IMR-90 (cell line): ENCODE measurements at regions not wholly inside any gene's neighbourhood (a gene's known extent, or its start where the extent isn't known, plus 50 kb on each side); places are given as distances from the start of the nearest gene placed in this dataset.

ENCODE experiments used
- ATAC-seq: fragments of 200-7000 bp; cut with Tn5 transposase; 2 replicates; pipeline ENCODE4 v1.9.1; 2020; ENCODE audit warnings: low read depth, mild to moderate bottlenecking, moderate library complexity
- BruUV-seq: library from RNA; stranded (reverse); fragments of 400-500 nt; replicated peaks from 2 replicates; lab custom pipeline; 2021; lab: Mats Ljungman, UMichigan
- CTCF ChIA-PET: fragments of 300-600 bp; formaldehyde crosslinking; extraction: SDS; loops from one replicate; lab custom pipeline; 2021; ENCODE audit warnings: antibody characterized with exemption; lab: Yijun Ruan, JAX
- POLR2A ChIA-PET: fragments of 300-600 bp; sonication (Branson Sonifier 250); formaldehyde crosslinking; loops from one replicate; lab custom pipeline; 2022; ENCODE audit warnings: antibody characterized with exemption; ENCODE audit not compliant: unreplicated experiment; lab: Charles Lee
- DNase-seq: peaks from one replicate; pipeline ENCODE4 v3.0.0; 2013
- H2AFZ ChIP-seq: replicated peaks from 2 replicates; pipeline ENCODE3; 2013; ENCODE audit warnings: low read length, mild to moderate bottlenecking; ENCODE audit not compliant: poor library complexity
- H2AK5ac ChIP-seq: 2 replicates; pipeline ENCODE4 v1.6.1; 2013; ENCODE audit warnings: low read depth, low read length, inconsistent platforms
- H2AK9ac ChIP-seq: replicated peaks from 2 replicates; pipeline ENCODE3; 2013; ENCODE audit warnings: mild to moderate bottlenecking, low read depth, low read length, moderate library complexity; ENCODE audit not compliant: poor library complexity
- H2BK120ac ChIP-seq: 2 replicates; pipeline ENCODE4 v1.6.1; 2013; ENCODE audit warnings: low read depth, low read length, inconsistent platforms
- H2BK15ac ChIP-seq: 3 replicates; pipeline ENCODE4 v1.6.1; 2013; ENCODE audit warnings: low read depth, low read length, inconsistent platforms
- H2BK20ac ChIP-seq: 2 replicates; pipeline ENCODE4 v1.6.1; 2013; ENCODE audit warnings: low read depth, mild to moderate bottlenecking, inconsistent platforms, low read length, moderate library complexity
- H2BK5ac ChIP-seq: 2 replicates; pipeline ENCODE4 v1.6.1; 2013; ENCODE audit warnings: mild to moderate bottlenecking, low read depth, low read length, inconsistent platforms; ENCODE audit not compliant: poor library complexity, severe bottlenecking
- H3K14ac ChIP-seq: replicated peaks from 2 replicates; pipeline ENCODE4 v1.6.1; 2013; ENCODE audit warnings: low read depth, low read length, inconsistent platforms
- H3K18ac ChIP-seq: 2 replicates; pipeline ENCODE4 v1.6.1; 2013; ENCODE audit warnings: low read depth, low read length, control low read depth
- H3K23ac ChIP-seq: 2 replicates; pipeline ENCODE4 v1.6.1; 2013; ENCODE audit warnings: low read depth, low read length, inconsistent platforms
- H3K27ac ChIP-seq: 2 replicates; pipeline ENCODE4 v1.5.1; 2013; ENCODE audit warnings: mild to moderate bottlenecking, control low read depth, low read length; ENCODE audit not compliant: insufficient read depth
- H3K27me3 ChIP-seq: 2 replicates; pipeline ENCODE4 v1.6.1; 2013; ENCODE audit warnings: low read length; ENCODE audit not compliant: control insufficient read depth, insufficient read depth
- H3K36me3 ChIP-seq: 2 replicates; pipeline ENCODE4 v1.6.1; 2013; ENCODE audit warnings: low read length, mixed read lengths; ENCODE audit not compliant: control insufficient read depth, insufficient read depth
- H3K4ac ChIP-seq: 2 replicates; pipeline ENCODE4 v1.6.1; 2013; ENCODE audit warnings: low read depth, low read length, inconsistent platforms
- H3K4me1 ChIP-seq: 2 replicates; pipeline ENCODE4 v1.6.1; 2013; ENCODE audit warnings: low read length, mixed read lengths; ENCODE audit not compliant: control insufficient read depth, insufficient read depth
- H3K4me2 ChIP-seq: 2 replicates; pipeline ENCODE4 v1.6.1; 2013; ENCODE audit warnings: low read depth, mild to moderate bottlenecking, control low read depth, low read length, moderate library complexity
- H3K4me3 ChIP-seq: 2 replicates; pipeline ENCODE4 v1.5.1; 2013; ENCODE audit warnings: low read depth, mild to moderate bottlenecking, control low read depth, low read length, moderate library complexity; ENCODE audit not compliant: insufficient read depth
- H3K56ac ChIP-seq: 2 replicates; pipeline ENCODE4 v1.6.1; 2013; ENCODE audit warnings: low read length, inconsistent platforms; ENCODE audit not compliant: insufficient read depth; ENCODE audit errors: extremely low read depth
- H3K79me1 ChIP-seq, 2 experiments: 2 replicates each; pipeline ENCODE4 v1.6.1; 2013; ENCODE audit warnings: low read length in 2 of 2, inconsistent platforms in 1 of 2, low read depth in 1 of 2
- H3K9ac ChIP-seq: 2 replicates; pipeline ENCODE4 v1.6.1; 2013; ENCODE audit warnings: low read depth, low read length, control low read depth
- H3K9me1 ChIP-seq: 2 replicates; pipeline ENCODE4 v1.6.1; 2013; ENCODE audit warnings: low read length, inconsistent platforms; ENCODE audit not compliant: insufficient read depth
- H3K9me3 ChIP-seq: 2 replicates; pipeline ENCODE4 v1.6.1; 2013; ENCODE audit warnings: low read length; ENCODE audit not compliant: control insufficient read depth, insufficient read depth
- H4K20me1 ChIP-seq: 2 replicates; pipeline ENCODE4 v1.6.1; 2013; ENCODE audit warnings: low read length, inconsistent platforms; ENCODE audit not compliant: insufficient read depth
- H4K5ac ChIP-seq: 2 replicates; pipeline ENCODE4 v1.6.1; 2013; ENCODE audit warnings: mild to moderate bottlenecking, low read depth, low read length, control low read depth
- H4K8ac ChIP-seq, 2 experiments: 2 replicates each; pipeline ENCODE4 v1.6.1; 2013; ENCODE audit warnings: low read depth in 2 of 2, low read length in 2 of 2, control low read depth in 1 of 2, inconsistent platforms in 1 of 2
- H4K91ac ChIP-seq: 2 replicates; pipeline ENCODE4 v1.6.1; 2013; ENCODE audit warnings: low read depth, low read length, inconsistent platforms; ENCODE audit not compliant: insufficient read depth
- BHLHE40 ChIP-seq: fragments of 150-350 bp; IDR thresholded peaks from 2 replicates; pipeline ENCODE4 v1.6.1; 2016; ENCODE audit warnings: mild to moderate bottlenecking, low read depth, low read length
- CEBPB ChIP-seq: IDR thresholded peaks from 2 replicates; pipeline ENCODE4 v1.6.1; 2012; ENCODE audit warnings: low read depth, low read length, improper control_type of control experiment
- FOS ChIP-seq: fragments of 150-350 bp; IDR thresholded peaks from 2 replicates; pipeline ENCODE4 v1.6.1; 2016; ENCODE audit warnings: low read depth, low read length
- MAFK ChIP-seq: IDR thresholded peaks from 2 replicates; pipeline ENCODE4 v1.6.1; 2012; ENCODE audit warnings: low read depth, low read length, improper control_type of control experiment
- MAZ ChIP-seq: IDR thresholded peaks from 2 replicates; pipeline ENCODE4 v1.6.1; 2012; ENCODE audit warnings: low read depth, mild to moderate bottlenecking, low read length, improper control_type of control experiment, moderate library complexity, borderline replicate concordance
- MXI1 ChIP-seq: IDR thresholded peaks from 2 replicates; pipeline ENCODE4 v1.6.1; 2012; ENCODE audit warnings: low read depth, mild to moderate bottlenecking, low read length, moderate library complexity, borderline replicate concordance
- NFE2L2 ChIP-seq: fragments of 150-350 bp; IDR thresholded peaks from 2 replicates; pipeline ENCODE4 v1.6.1; 2016; ENCODE audit warnings: low read depth, mild to moderate bottlenecking, low read length
- POLR2A ChIP-seq: IDR thresholded peaks from 2 replicates; pipeline ENCODE4 v1.6.1; 2012; ENCODE audit warnings: mild to moderate bottlenecking, low read depth, low read length
- RAD21 ChIP-seq: IDR thresholded peaks from 2 replicates; pipeline ENCODE4 v1.6.1; 2012; ENCODE audit warnings: low read length, improper control_type of control experiment
- RFX5 ChIP-seq: IDR thresholded peaks from 2 replicates; pipeline ENCODE4 v1.8.0; 2012; ENCODE audit warnings: low read depth, mild to moderate bottlenecking, low read length, moderate library complexity
- SMC3 ChIP-seq: fragments of 150-350 bp; IDR thresholded peaks from 2 replicates; pipeline ENCODE4 v1.6.1; 2016; ENCODE audit warnings: low read depth, mild to moderate bottlenecking, antibody characterized with exemption, low read length, moderate library complexity
- WGBS, 2 experiments: methylation state at CpG; one replicate each; pipeline versions ENCODE4 v1.1.5 to v1.1.7; 2013; ENCODE audit warnings: missing lambda C conversion rate in 2 of 2; ENCODE audit not compliant: insufficient read length in 1 of 2; ENCODE audit errors: extremely low coverage in 2 of 2; 5-methylcytosine and 5-hydroxymethylcytosine counted together
- dilution Hi-C: fragments of 300-500 bp; cut with HindIII; formaldehyde crosslinking; loops from one replicate; pipeline ENCODE4 v1.14.3; 2018; ENCODE audit warnings: low sequenced_read_pairs; ENCODE audit not compliant: unreplicated experiment
- in situ Hi-C: fragments of 300-500 bp; cut with MboI; formaldehyde crosslinking; loops from 3 replicates; pipeline ENCODE4 v1.14.3; 2019; ENCODE audit warnings: low sequenced_read_pairs, inconsistent platforms, mixed read lengths
- intact Hi-C: fragments of 100-400 bp; cut with micrococcal nuclease; formaldehyde crosslinking; loops from 2 replicates; pipeline ENCODE4 v1.10.0; 2022
- TF ChIP-seq, protein P1 (sequence below): fragments of 150-350 bp; IDR thresholded peaks from 2 replicates; pipeline ENCODE4 v1.6.1; 2017; ENCODE audit warnings: mild to moderate bottlenecking, antibody characterized with exemption, low read length, low read depth
- TF ChIP-seq, protein P2 (sequence below): conservative IDR thresholded peaks from 2 replicates; pipeline ENCODE4 v1.5.1; 2012; ENCODE audit warnings: mild to moderate bottlenecking, low read depth, low read length, improper control_type of control experiment
- TF ChIP-seq, protein P3 (sequence below): fragments of 150-350 bp; IDR thresholded peaks from 2 replicates; pipeline ENCODE4 v1.6.1; 2016; ENCODE audit warnings: low read depth, mild to moderate bottlenecking, low read length, moderate library complexity, borderline replicate concordance

DNA sequence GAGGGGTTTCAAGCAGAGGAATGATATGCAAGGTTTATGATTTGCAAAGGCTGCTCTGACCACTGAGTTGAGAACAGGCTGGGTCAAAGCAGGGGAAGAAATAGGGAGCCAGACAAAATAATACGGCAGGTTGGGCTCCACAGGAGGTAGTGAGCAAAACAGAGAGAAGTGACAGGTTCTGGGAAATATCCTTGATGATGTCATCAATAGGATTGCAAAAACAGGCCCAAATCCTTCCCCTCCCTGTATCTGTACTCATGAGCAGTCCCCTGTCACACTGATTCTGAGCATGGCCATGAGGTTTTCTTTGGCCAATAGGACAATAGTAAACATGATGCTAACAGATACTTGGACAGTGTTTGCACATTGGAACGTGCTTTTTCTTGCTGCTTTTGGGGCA, 471.8 kb upstream of the BRINP1 start:
- H3K14ac ChIP-seq: no peak overlapping the region
- H3K4me2 ChIP-seq: no peak overlapping the region
- in situ Hi-C loops: no loop called here
- BruUV-seq: no TSS peak
- intact Hi-C loops: no loop called here
- H3K18ac ChIP-seq: no peak overlapping the region
- H2AK9ac ChIP-seq: no peak overlapping the region
- H3K9me3 ChIP-seq: peaks cover 5% of the 10 kb centered on the region
- no peaks in the 10 kb centered on the region for H4K20me1 ChIP-seq
- POLR2A ChIA-PET: no interaction called here
- no peak overlapping the region for H3K23ac ChIP-seq
- H3K4me1 ChIP-seq: no peaks in the 10 kb centered on the region
- no peak overlapping the region for H4K8ac ChIP-seq
- H3K27ac ChIP-seq: no peak overlapping the region
- DNase-seq (no peak), ATAC-seq (no peak)
- CTCF ChIA-PET: no interaction called here
- H2BK5ac ChIP-seq: no peak overlapping the region
- no CpG with 5 or more reads among the region's 2 CpGs for WGBS, 2 experiments
- no peaks in the 10 kb centered on the region for H3K79me1 ChIP-seq
- TF ChIP-seq BHLHE40: no peak
- no peak for TF ChIP-seq POLR2A
- TF ChIP-seq, protein P1, sequence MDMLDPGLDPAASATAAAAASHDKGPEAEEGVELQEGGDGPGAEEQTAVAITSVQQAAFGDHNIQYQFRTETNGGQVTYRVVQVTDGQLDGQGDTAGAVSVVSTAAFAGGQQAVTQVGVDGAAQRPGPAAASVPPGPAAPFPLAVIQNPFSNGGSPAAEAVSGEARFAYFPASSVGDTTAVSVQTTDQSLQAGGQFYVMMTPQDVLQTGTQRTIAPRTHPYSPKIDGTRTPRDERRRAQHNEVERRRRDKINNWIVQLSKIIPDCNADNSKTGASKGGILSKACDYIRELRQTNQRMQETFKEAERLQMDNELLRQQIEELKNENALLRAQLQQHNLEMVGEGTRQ: no peak
- TF ChIP-seq, protein P2, sequence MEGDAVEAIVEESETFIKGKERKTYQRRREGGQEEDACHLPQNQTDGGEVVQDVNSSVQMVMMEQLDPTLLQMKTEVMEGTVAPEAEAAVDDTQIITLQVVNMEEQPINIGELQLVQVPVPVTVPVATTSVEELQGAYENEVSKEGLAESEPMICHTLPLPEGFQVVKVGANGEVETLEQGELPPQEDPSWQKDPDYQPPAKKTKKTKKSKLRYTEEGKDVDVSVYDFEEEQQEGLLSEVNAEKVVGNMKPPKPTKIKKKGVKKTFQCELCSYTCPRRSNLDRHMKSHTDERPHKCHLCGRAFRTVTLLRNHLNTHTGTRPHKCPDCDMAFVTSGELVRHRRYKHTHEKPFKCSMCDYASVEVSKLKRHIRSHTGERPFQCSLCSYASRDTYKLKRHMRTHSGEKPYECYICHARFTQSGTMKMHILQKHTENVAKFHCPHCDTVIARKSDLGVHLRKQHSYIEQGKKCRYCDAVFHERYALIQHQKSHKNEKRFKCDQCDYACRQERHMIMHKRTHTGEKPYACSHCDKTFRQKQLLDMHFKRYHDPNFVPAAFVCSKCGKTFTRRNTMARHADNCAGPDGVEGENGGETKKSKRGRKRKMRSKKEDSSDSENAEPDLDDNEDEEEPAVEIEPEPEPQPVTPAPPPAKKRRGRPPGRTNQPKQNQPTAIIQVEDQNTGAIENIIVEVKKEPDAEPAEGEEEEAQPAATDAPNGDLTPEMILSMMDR: no peak
- no peak for TF ChIP-seq NFE2L2
- TF ChIP-seq MAZ: no peak
- TF ChIP-seq MAFK: no peak
- no peak for TF ChIP-seq FOS
- TF ChIP-seq MXI1: no peak
- TF ChIP-seq, protein P3, sequence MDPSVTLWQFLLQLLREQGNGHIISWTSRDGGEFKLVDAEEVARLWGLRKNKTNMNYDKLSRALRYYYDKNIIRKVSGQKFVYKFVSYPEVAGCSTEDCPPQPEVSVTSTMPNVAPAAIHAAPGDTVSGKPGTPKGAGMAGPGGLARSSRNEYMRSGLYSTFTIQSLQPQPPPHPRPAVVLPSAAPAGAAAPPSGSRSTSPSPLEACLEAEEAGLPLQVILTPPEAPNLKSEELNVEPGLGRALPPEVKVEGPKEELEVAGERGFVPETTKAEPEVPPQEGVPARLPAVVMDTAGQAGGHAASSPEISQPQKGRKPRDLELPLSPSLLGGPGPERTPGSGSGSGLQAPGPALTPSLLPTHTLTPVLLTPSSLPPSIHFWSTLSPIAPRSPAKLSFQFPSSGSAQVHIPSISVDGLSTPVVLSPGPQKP: no peak
- no peak for TF ChIP-seq RFX5
- no peak for TF ChIP-seq CEBPB
- no peak for TF ChIP-seq SMC3
- no peak for TF ChIP-seq RAD21
- H2AFZ ChIP-seq: peak overlapping the region; percentile 7
- H2AK5ac ChIP-seq: no peak overlapping the region
- no peaks in the 10 kb centered on the region for H3K36me3 ChIP-seq
- no peak overlapping the region for H2BK120ac ChIP-seq
- H3K27me3 ChIP-seq: no peaks in the 10 kb centered on the region
- no peak overlapping the region for H2BK20ac ChIP-seq
- no peak overlapping the region for H3K56ac ChIP-seq
- H3K4ac ChIP-seq: no peak overlapping the region
- H2BK15ac ChIP-seq: no peak overlapping the region
- H4K5ac ChIP-seq: no peak overlapping the region
- no peak overlapping the region for H3K9ac ChIP-seq
- no peak overlapping the region for H3K4me3 ChIP-seq
- dilution Hi-C loops: no loop called here
- no peaks in the 10 kb centered on the region for H3K9me1 ChIP-seq
- H4K91ac ChIP-seq: no peak overlapping the region
